Smooth muscle cell (in vitro differentiated cells): ENCODE measurements at regions not wholly inside any gene's neighbourhood (a gene's known extent, or its start where the extent isn't known, plus 50 kb on each side); places are given as distances from the start of the nearest gene placed in this dataset.

ENCODE experiments used
- DNase-seq: peaks from one replicate; lab custom pipeline; 2025; ENCODE audit not compliant: unreplicated experiment; lab: John Stamatoyannopoulos, UW
- H2AFZ ChIP-seq: fragments of 200-600 bp; sonication (generic); 2 replicates; pipeline ENCODE4 v1.6.0; 2016; ENCODE audit warnings: antibody characterized with exemption, low read depth, mild to moderate bottlenecking
- H3F3A ChIP-seq: fragments of 200-600 bp; sonication (generic); 2 replicates; pipeline ENCODE4 v1.6.0; 2017; ENCODE audit warnings: antibody characterized with exemption, low read depth
- H3K27ac ChIP-seq: fragments of 200-600 bp; sonication (generic); 2 replicates; pipeline ENCODE4 v1.5.1; 2016; ENCODE audit warnings: low read depth, mild to moderate bottlenecking
- H3K27me3 ChIP-seq: fragments of 200-600 bp; sonication (generic); 2 replicates; pipeline ENCODE4 v1.6.1; 2016; ENCODE audit warnings: low read depth, mild to moderate bottlenecking
- H3K36me3 ChIP-seq: fragments of 200-600 bp; sonication (generic); 2 replicates; pipeline ENCODE4 v1.5.1; 2016; ENCODE audit warnings: low read depth
- H3K4me1 ChIP-seq: fragments of 200-600 bp; sonication (generic); 2 replicates; pipeline ENCODE4 v1.5.1; 2016; ENCODE audit warnings: low read depth
- H3K4me2 ChIP-seq: fragments of 200-600 bp; sonication (generic); 2 replicates; pipeline ENCODE4 v1.6.0; 2016; ENCODE audit warnings: mild to moderate bottlenecking
- H3K4me3 ChIP-seq: fragments of 200-600 bp; sonication (generic); 2 replicates; pipeline ENCODE4 v1.5.1; 2016; ENCODE audit warnings: mild to moderate bottlenecking
- H3K79me2 ChIP-seq: fragments of 200-600 bp; sonication (generic); 2 replicates; pipeline ENCODE4 v1.6.0; 2016; ENCODE audit warnings: low read depth, mild to moderate bottlenecking
- H3K9ac ChIP-seq: fragments of 200-600 bp; sonication (generic); 2 replicates; pipeline ENCODE4 v1.6.0; 2016; ENCODE audit warnings: low read depth
- H3K9me3 ChIP-seq: fragments of 200-600 bp; sonication (generic); replicated peaks from 2 replicates; pipeline ENCODE4 v1.5.1; 2016; ENCODE audit warnings: low read depth
- H4K20me1 ChIP-seq: fragments of 200-600 bp; sonication (generic); 2 replicates; pipeline ENCODE4 v1.6.0; 2016; ENCODE audit warnings: low read depth
- CTCF ChIP-seq: fragments of 200-600 bp; sonication (generic); IDR thresholded peaks from 2 replicates; pipeline ENCODE4 v1.5.1; 2017; ENCODE audit warnings: borderline replicate concordance, mild to moderate bottlenecking, antibody characterized with exemption; ENCODE audit not compliant: insufficient read depth, poor library complexity, severe bottlenecking
- WGBS: methylation state at CpG from one replicate; pipeline ENCODE4 v1.1.7; 2016; ENCODE audit warnings: low lambda C conversion rate; 5-methylcytosine and 5-hydroxymethylcytosine counted together

GRCh38 chr1:219505886-219506285 is 107.0 kb downstream of the ZC3H11B start:
- 17% methylated on average over 3 of the region's 3 CpGs for WGBS
- peak overlapping the region; percentile 76 for H3K27ac ChIP-seq
- no peak overlapping the region for H3K4me3 ChIP-seq
- no peak overlapping the region for H3K9ac ChIP-seq
- peaks cover 6% of the 10 kb centered on the region for H3K4me1 ChIP-seq
- H2AFZ ChIP-seq = no peak overlapping the region
- H3K79me2 ChIP-seq = no peaks in the 10 kb centered on the region
- H3K27me3 ChIP-seq = no peaks in the 10 kb centered on the region
- DNase-seq = no peak
- no peaks in the 10 kb centered on the region for H3K36me3 ChIP-seq
- H3K9me3 ChIP-seq = no peaks in the 10 kb centered on the region
- peak overlapping the region; percentile 9 for H3K4me2 ChIP-seq
- no peak for TF ChIP-seq CTCF
- peaks cover 8% of the 10 kb centered on the region for H3F3A ChIP-seq
- H4K20me1 ChIP-seq = no peaks in the 10 kb centered on the region

- no peaks in the 10 kb centered on the region for H3K9me3 ChIP-seq
- H3K9ac ChIP-seq = no peak overlapping the region
- no peak overlapping the region for H2AFZ ChIP-seq
- H3K4me1 ChIP-seq = peaks cover 6% of the 10 kb centered on the region
- no peak for DNase-seq
- no peak for TF ChIP-seq CTCF
- H3K27ac ChIP-seq = no peak overlapping the region
- no peaks in the 10 kb centered on the region for H4K20me1 ChIP-seq
- H3K36me3 ChIP-seq = no peaks in the 10 kb centered on the region
- H3K79me2 ChIP-seq = no peaks in the 10 kb centered on the region
- no peaks in the 10 kb centered on the region for H3K27me3 ChIP-seq
- H3K4me3 ChIP-seq = no peak overlapping the region
- WGBS = 97% methylated on average over 4 of the region's 4 CpGs
- no peak overlapping the region for H3K4me2 ChIP-seq
- H3F3A ChIP-seq = peaks cover 8% of the 10 kb centered on the region
Observed at GRCh38 chr1:219503604-219504003, 109.3 kb downstream of the ZC3H11B start.

DNA sequence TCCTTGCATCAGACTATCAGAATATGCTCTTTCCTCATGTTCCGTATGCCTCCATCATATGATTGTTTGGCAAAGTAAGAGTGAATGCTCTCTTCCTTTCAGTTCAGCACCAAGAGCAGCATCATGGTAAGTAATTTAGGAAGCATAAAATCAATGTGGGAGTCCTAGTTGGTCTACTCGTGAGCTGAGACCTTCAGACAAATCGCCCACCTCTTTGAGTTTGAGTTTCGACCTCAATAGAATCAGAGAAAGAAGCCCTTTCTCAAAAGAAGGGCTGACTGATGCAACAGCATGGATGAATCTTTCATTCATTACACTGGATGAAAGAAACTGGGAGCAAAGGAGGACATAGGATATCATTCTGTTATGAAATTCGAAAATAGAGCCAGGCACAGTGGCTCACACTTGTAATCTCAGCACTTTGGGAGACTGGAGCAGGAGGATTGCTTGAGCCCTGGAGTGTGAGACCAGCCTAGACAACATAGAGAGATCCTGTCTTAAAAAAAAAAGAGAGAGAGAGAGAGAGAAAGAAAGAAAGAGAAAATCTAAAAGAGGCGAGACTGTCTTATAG is 112.5 kb downstream of the ZC3H11B start:
- no peak overlapping the region for H2AFZ ChIP-seq
- no peaks in the 10 kb centered on the region for H4K20me1 ChIP-seq
- no peak overlapping the region for H3K9ac ChIP-seq
- H3K27me3 ChIP-seq = no peaks in the 10 kb centered on the region
- H3K9me3 ChIP-seq = no peaks in the 10 kb centered on the region
- no peaks in the 10 kb centered on the region for H3K36me3 ChIP-seq
- H3K27ac ChIP-seq = no peak overlapping the region
- no peak overlapping the region for H3K4me2 ChIP-seq
- no peaks in the 10 kb centered on the region for H3K4me1 ChIP-seq
- no peak for TF ChIP-seq CTCF
- H3K79me2 ChIP-seq = no peaks in the 10 kb centered on the region
- no peak for DNase-seq
- no peaks in the 10 kb centered on the region for H3F3A ChIP-seq
- 94% methylated on average over 6 of the region's 6 CpGs for WGBS
- no peak overlapping the region for H3K4me3 ChIP-seq

DNA sequence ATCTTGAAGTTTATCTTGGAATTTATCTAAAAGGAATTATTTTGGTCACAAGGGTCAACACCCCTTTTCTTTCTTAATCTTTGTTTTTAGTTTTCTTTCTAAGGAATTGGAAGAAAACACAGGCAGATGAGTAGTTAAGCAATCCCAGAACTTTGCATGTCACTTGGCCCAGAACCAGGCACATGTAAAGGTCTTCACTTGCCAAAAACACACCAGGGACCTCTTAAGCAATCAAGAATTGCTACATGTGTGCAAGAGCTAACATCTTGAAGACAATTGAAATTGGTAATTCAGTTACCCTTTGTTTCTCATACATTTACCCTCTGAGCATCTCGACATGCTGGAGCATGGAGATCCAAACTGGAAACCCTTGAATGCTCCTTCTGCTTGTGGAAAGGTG is 114.2 kb downstream of the ZC3H11B start:
- no peaks in the 10 kb centered on the region for H3K79me2 ChIP-seq
- no peak for TF ChIP-seq CTCF
- no peaks in the 10 kb centered on the region for H3F3A ChIP-seq
- H3K4me1 ChIP-seq = no peaks in the 10 kb centered on the region
- no peaks in the 10 kb centered on the region for H4K20me1 ChIP-seq
- no peak overlapping the region for H3K27ac ChIP-seq
- no peaks in the 10 kb centered on the region for H3K9me3 ChIP-seq
- 96% methylated on average over 1 of the region's 1 CpG for WGBS
- H3K4me2 ChIP-seq = no peak overlapping the region
- no peak overlapping the region for H3K9ac ChIP-seq
- H3K36me3 ChIP-seq = no peaks in the 10 kb centered on the region
- no peaks in the 10 kb centered on the region for H3K27me3 ChIP-seq
- no peak overlapping the region for H2AFZ ChIP-seq
- no peak for DNase-seq
- H3K4me3 ChIP-seq = no peak overlapping the region
